Fibroblast of skin of left quadriceps (primary cell): ENCODE measurements at regions not wholly inside any gene's neighbourhood (a gene's known extent, or its start where the extent isn't known, plus 50 kb on each side); places are given as distances from the start of the nearest gene placed in this dataset.
A peak's percentile ranks its signal among the peaks of the same experiment; 100 is the strongest.
"Not testable (repeated sequence)": the region's sequence is repeated elsewhere in the genome, so short reads cannot be mapped to it uniquely, and the experiment has no call there.

Source experiments
- DNase-seq, 2 experiments: peaks; one replicate each; pipeline ENCODE4 v3.0.0-alpha.2; 2013; ENCODE audit warnings: low read depth in 2 of 2

GRCh38 chr4:164095313-164096110 lies 601.0 kb downstream of the TMA16 start:
- no peak for DNase-seq

DNA sequence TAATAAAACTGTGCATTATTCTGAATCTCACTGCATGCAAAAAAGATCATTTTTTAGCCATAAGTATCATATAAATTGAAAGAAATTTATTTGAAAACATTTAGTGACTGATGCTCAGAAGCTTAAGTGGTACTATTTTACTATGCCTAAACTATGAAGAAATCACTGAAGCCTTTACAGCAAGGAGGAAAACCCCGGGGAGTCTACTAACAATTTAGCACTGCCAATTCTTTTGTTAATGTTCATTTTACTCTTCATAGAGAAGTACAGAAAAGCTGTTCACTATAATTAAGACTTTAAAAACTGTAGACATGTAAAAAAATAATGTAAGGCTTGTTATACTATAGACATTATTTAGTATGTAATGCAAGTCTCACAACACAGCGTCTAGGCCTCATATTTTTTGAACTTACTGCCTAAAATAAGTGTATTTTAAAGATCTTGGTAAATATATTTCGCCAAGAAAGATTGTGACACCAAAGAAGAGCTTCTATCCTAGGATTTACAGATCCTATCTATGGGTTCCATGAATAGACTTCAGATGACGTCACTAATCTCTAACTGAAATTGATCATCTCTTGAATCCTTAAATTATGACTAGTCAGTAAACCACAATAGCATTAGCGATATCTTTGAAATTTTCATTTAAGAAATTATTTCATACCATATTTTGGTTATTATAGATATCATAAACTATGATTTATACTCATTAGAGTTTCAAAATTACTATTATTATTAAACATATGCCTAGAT lies 602.5 kb downstream of the TMA16 start:
- no peak for DNase-seq

DNA sequence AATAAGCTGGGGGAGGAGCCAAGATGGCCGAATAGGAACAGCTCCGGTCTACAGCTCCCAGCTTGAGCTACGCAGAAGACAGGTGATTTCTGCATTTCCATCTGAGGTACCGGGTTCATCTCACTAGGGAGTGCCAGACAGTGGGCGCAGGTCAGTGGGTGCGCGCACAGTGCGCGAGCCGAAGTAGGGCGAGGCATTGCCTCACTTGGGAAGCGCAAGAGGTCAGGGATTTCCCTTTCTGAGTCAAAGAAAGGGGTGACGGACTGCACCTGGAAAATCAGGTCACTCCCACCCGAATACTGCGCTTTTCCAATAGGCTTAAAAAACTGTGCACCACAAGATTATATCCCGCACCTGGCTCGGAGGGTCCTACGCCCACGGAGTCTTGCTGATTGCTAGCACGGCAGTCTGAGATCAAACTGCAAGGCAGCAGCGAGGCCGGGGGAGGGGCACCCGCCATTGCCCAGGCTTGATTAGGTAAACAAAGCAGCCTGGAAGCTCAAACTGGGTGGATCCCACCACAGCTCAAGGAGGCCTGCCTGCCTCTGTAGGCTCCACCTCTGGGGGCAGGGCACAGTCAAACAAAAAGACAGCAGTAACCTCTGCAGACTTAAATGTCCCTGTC lies 606.4 kb downstream of the TMA16 start:
- DNase-seq: not testable (repeated sequence)

DNA sequence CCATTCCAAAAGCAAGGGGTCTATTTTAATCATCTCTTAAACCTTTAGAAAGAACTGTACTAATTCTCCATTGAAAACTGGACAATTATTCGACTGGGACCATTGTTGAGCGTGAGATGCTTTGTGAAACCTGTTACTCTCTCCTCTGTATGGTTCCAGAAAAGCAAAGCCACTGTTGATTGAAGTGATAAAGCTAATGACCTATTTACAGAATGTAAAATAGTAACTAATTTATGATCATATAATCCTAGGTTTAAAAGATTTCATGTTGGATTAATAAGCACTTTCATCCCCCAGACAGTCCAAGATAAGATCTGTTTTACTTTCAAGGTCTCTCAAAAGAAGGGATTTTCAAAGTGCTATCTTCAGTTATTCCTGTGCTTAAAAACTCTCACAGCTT lies 614.5 kb downstream of the TMA16 start:
- no peak for DNase-seq

GRCh38 chr4:164109503-164109902 lies 615.0 kb downstream of the TMA16 start:
- no peak for DNase-seq

DNA sequence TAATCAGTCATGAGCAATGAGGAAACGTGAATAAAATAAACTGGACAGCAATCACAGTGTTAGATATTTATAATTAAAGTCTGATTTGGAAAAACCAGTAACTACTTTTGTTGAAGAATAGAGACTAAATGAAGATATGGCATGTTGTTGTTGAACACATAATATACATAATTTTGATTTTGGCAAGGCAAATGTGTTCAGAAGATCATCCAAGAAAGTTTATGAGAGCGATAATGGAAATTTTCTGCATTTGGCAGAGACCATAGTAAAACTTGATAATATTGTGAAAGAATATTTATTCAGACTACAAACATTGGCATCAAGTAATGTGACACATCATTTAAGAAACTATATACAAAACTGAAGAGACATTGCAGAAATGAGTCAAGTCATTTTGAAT lies 620.7 kb downstream of the TMA16 start:
- no peak for DNase-seq

DNA sequence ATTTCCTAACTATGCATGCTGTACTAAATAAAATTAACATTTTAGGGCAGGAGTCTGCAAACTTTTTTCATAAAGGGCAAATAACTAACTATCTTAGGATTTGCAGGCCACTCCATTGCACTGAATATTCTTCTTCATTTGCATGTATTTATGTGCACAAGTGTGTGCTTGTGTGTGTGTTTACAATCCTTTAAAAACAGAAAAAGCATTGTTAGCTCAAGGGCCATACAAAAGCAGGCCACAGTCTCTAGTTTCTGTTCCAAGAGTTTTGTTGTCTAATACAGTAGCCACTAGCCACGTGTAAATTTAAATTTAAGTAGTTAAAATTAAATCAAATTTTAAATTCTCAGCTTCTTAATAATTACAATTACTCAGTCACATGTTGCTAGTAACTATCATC lies 621.8 kb downstream of the TMA16 start:
- no peak for DNase-seq

DNA sequence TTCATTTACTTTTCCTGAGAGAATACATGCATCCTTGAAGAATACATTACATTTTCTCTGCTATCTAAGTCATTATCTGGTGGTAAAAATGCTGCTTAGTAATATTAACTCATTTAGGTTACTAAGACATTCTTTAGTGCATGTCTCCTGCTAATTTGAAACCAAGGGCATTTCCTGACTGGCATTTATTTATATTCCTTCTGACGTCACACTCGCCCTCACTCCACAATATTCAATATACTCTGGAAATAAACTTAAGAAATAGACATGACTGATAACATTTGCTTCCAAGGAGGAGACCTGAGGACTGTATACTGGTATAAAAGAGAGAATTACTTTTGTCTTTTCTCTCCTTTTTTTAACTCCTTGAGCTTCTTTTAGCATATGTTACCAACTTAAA lies 619.5 kb upstream of the SMIM31 start:
- DNase-seq: no peak

DNA sequence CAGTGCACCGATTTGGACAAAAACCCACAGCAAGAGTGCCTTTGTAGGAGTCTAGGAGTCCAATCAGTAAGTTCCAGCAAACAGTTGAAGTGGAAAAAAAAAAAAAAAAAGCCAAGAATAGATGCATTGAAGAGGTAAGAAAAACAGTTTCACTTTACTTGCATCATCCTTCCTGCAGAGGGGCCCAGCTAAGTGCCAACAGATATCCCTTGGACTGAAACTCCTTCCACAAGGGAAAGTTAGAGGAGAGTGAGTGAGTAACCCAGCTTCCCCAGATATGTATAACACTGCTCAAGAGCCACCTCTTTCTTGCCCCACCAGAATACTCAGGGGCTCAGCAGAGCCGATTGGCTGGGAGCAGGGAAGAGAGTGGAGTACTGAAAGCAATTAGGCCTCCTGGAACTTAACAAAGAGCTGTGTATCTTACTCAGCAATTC lies 617.7 kb upstream of the SMIM31 start:
- DNase-seq: peak; percentile 11 to 14

DNA sequence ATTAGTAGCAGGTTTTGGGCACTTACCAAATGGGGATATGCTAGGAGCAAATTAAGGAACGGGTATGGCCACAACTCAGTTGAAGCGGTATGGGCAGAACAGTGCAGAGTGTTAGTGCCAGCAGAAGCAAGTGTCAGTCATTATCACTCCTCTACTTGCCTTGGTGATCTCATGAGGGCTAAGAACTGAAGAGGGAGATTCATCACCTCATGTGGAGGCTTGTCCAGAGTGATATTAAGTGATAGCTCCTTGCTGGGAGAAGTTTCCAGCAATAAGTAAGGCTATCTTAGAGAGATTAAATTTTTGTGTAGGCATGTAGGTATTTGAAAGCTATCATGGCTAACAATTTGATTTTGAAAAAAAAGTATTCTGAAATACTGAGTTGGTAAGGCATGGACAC lies 615.4 kb upstream of the SMIM31 start:
- no peak for DNase-seq

GRCh38 chr4:164139291-164139690 lies 614.6 kb upstream of the SMIM31 start:
- DNase-seq: no peak

DNA sequence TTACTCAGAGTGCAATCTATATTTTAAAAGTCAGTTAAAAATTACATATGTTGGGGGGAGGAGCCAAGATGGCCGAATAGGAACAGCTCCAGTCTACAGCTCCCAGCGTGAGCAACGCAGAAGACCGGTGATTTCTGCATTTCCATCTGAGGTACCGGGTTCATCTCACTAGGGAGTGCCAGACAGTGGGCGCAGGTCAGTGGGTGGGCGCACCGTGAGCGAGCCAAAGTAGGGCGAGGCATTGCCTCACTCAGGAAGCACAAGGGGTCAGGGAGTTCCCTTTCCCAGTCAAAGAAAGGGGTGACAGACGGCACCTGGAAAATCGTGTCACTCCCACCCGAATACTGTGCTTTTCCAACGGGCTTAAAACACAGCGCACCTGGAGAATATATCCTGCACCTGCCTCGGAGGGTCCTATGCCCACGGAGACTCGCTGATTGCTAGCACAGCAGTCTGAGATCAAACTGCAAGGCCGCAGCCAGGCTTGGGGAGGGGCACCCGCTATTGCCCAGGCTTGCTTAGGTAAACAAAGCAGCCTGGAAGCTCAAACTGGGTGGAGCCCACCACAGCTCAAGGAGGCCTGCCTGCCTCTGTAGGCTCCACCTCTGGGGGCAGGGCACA lies 612.1 kb upstream of the SMIM31 start:
- DNase-seq: not testable (repeated sequence)

DNA sequence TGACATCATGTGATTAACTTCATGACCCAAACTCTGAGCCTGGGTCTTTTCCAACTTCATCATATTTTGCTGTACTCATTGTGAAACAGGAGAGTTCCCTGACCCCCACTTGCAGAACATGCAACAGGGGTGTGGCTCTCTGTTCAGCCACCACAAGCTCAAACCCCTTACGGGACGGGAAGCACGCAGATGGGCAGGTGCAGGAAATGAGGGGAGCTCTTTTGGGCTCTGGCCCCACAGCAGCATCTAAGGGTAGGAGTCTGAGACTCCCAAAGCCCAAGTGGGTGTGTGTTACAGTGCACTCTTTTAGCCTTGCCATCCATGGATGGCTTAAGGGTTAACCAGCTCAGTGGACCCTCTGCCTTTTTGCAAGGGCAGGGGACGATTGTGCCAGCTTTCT lies 599.5 kb upstream of the SMIM31 start:
- no peak for DNase-seq

DNA sequence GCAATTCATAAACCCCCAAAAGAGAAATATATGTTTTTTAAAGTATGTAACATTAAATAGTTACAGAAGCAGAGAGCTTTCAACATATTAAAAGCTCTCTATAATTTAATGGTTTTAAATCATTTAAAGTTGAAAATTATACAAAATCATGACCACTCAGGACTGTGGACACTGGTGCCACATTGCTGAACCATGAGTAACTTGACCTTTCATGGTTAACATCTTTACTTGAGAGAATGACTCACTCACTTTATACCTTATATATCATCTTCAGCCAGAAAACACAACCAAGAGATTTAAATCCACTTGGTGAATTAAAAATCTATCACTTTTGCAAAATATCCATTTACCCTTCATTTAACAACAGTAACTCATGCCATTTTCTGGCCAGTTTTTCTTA lies 584.3 kb upstream of the SMIM31 start:
- peak in 1 of 2 experiments; percentile 2 for DNase-seq

DNA sequence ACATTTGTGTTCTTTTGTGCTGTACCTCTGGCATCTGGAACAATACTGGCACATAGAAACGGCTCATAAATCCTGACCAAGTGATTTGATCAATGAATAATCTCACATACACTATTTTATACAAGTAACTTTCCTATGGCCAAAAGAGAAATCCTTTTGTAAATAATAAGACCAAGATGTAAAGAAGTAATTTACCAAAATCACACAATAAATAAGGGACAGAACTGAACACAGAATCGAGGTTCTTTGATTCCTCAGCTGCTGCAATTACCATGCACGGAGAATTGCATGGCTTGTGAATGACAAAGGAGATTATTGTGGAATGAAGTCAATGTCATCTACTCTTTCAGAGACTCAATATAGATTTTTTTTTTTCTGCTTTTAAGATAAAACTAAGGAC lies 576.8 kb upstream of the SMIM31 start:
- DNase-seq: no peak

GRCh38 chr4:164177753-164178152 lies 576.2 kb upstream of the SMIM31 start:
- DNase-seq: no peak

DNA sequence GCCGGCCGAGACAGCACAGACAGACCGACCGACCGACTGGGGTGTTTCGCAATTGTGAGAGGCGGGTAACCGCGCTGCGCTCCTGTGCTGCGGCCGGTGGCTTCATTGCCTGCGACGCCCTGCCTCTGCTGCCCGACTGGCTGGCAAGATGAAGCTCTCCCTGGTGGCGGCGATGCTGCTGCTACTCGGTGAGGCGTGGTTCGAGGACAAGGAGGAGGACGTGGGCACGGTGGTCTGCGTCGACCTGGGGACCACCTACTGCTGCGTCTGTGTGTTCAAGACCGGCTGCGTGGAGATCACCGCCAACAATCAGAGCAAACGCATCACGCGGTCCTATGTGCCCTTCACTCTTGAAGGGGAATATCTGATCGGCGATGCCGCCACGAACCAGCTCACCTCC lies 565.7 kb upstream of the SMIM31 start:
- no peak for DNase-seq

DNA sequence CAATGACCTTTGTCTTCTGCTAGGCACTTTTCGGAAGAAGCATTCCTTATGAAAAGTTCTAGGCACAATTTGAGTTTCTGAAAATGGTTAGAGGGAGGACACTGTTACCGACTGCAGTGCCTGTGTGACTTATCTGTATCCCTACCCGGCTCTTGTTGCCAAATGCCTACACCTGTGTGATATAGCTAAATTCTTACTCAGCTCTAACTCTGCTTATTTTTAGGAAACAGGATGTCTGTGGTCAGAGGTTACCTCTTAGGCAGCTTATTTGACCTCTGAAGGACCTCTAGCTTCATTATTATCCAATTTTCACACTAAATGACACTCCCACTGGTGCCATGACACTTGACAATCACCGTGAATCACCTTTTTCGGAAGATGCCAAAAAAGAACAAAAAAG lies 561.1 kb upstream of the SMIM31 start:
- no peak for DNase-seq

DNA sequence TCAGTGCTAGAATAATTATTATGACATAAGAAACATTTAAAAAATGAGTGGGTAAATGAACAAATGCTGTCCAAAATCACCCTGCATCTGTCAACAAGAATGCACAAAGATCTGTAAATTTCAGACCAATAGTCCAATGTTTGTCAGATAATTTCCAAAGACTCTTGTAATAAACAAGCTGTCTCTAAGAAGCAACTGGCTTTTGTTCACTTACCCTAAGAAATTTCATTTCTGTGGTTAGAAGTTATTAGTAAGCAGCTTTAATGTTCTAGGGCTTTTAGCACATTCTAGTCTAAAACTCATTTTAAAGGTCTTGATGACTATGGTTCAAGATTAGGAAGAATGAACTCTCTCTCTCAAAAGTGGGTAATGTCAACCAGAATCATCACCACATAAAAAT lies 560.3 kb upstream of the SMIM31 start:
- DNase-seq: no peak

- DNase-seq: no peak
These were observed 556.4 kb upstream of the SMIM31 start for GRCh38 chr4:164197556-164197955.

DNA sequence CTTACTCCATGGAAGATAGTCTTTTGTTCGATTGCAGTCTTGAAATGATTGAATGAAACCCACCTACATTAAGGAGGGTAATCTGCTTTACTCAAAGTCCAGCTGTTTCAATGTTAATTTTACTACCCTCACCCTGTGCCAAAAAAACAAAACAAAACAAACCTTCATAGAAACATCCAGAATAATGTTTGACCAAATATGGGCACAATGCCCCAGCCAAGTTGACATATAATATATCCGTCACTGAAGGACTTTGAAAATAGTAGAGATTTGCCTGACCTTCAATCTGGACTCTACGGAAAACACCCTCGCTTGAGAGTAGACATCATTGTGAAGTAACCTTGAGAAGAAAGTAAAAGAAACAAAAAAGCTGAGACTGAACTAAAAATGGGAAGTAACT lies 550.5 kb upstream of the SMIM31 start:
- no peak for DNase-seq

GRCh38 chr4:164204434-164204833 lies 549.5 kb upstream of the SMIM31 start:
- DNase-seq: peak; percentile 26 to 29
